GM12872 (cell line): ENCODE measurements at regions not wholly inside any gene's neighbourhood (a gene's known extent, or its start where the extent isn't known, plus 50 kb on each side); places are given as distances from the start of the nearest gene placed in this dataset.

ENCODE experiments used
- TF ChIP-seq, protein P1 (sequence below): IDR thresholded peaks from 3 replicates; pipeline ENCODE4 v1.5.1; 2011; ENCODE audit warnings: low read depth, mild to moderate bottlenecking, low read length, moderate library complexity; ENCODE audit not compliant: insufficient read depth

DNA sequence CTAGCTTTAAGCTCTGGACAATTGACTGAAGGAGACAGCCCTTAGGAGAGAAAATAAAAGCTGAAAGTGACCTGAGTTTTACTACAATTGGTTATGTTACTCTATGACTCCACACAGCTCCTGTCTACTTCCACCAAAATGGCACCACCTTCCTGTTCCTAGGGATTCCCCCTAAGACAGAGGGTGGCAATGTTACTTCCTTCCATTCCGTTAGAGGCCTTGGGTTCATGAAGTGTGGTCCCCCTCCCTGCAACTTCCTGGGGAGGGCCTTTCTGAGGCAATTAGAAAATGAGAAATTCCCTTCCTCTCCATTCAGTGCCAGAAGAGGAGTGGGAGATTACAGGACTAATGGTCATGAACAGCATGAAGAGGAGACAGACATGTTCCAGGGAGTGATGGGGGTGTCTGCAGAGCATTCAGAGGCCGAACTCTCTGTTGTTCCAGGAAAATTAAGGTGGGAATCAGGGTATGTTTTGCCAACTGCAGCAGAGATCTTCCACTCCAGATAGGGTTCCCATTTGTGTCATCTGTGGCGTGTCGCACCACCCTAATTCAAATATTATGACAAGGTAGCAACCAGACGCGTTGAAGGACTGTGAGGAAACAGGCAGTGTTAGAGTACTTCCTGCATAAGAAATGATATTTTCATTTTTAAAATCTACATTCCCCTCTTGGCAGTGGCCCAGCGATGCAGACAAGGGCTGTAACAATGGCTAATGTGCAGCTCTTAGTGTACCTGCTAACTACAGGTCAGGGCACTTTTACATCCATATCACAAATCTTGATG lies 53.1 kb upstream of the TRIM67 start:
- TF ChIP-seq, protein P1, sequence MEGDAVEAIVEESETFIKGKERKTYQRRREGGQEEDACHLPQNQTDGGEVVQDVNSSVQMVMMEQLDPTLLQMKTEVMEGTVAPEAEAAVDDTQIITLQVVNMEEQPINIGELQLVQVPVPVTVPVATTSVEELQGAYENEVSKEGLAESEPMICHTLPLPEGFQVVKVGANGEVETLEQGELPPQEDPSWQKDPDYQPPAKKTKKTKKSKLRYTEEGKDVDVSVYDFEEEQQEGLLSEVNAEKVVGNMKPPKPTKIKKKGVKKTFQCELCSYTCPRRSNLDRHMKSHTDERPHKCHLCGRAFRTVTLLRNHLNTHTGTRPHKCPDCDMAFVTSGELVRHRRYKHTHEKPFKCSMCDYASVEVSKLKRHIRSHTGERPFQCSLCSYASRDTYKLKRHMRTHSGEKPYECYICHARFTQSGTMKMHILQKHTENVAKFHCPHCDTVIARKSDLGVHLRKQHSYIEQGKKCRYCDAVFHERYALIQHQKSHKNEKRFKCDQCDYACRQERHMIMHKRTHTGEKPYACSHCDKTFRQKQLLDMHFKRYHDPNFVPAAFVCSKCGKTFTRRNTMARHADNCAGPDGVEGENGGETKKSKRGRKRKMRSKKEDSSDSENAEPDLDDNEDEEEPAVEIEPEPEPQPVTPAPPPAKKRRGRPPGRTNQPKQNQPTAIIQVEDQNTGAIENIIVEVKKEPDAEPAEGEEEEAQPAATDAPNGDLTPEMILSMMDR = no peak

DNA sequence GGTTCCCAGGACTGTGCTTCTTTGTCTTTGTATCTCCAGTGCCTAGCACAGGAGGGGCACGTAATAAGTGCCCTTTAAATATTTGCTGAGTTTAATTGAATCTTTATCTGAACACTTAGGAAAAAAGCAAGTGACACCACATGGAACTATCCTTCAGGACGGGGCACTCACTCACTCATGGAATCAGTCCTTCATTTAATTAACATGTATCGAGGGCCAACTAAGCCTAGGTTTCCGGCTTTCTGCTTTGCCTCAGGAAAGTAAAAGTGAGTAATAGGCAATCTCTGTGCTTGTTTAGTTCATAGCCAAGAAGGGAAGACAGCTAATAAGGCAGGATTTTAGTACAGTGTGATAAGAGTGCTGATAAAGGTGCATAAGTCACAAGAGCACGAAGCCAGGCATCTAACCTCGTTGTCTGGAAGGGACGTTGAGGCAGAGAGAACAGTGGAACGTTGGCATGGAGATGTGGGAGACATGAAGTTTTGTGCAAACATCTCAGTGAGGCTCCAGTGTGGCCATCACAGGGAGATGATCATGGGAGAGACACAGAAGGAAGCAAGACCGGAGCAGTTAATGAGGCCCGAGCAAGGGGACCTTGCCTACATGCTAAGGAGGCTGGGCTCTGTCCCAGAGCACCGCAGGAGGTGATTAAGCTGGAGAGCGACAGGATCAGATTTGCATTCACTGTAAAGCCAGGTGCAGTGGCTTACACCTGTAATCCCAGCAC lies 54.1 kb upstream of the TRIM67 start:
- TF ChIP-seq, protein P1 = no peak

DNA sequence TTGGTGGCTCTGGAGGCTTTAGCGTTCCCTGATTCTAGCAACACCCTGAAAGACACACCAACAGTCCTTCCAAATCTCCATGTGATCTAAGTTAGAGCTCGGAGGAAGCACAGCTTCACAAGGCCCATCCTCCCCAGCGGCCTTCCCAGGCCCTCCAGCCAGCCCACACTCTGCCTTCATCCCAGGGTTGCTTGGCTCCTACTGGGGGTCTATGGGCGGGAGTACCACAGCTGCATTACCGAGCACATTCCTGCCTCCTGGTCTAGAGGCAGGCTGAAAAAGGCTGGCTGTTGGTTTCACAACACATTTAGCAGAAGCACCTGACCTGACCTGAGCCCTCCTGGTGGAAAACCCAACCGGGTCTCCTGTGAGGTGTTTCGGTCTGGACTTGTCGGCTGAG lies 54.7 kb upstream of the TRIM67 start:
- TF ChIP-seq, protein P1 = no peak

DNA sequence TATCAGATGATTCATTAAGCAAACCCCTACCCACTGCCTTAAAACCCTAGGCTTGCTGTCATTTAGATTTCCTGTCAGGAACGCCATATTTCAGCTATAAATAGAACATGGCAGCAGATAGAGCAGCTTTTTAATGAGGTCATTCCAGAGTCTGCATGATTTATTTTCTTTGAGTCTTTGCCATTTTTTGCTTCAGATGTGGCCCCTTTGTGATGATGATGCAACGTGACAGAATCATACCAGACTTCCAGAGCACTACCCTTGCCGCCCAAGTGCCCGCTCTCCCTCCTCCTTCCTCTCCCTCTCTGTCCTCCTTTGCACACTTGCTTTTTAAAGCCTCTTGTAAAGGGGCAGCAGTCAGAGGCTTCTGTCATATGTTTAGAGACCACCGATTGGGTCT lies 55.5 kb upstream of the TRIM67 start:
- TF ChIP-seq, protein P1 = no peak

DNA sequence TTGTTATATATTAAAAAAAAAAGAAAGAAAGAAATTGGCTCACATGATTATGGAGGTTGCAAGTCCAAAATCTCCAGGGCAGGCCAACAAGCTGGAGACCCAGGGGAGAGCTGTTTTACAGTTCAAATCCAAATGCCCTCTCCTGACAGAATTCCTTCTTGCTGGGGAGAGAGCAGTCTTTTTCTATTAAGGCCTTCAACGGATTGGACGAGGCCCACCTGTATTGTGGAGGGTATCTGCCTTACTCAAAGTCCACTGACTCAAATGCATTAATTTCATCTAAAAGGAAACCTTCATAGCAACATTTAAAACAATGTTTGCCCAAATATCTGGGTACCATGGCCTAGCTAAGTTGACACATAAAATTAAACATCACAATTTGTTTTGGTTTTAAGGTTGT lies 56.9 kb upstream of the TRIM67 start:
- TF ChIP-seq, protein P1 = no peak

DNA sequence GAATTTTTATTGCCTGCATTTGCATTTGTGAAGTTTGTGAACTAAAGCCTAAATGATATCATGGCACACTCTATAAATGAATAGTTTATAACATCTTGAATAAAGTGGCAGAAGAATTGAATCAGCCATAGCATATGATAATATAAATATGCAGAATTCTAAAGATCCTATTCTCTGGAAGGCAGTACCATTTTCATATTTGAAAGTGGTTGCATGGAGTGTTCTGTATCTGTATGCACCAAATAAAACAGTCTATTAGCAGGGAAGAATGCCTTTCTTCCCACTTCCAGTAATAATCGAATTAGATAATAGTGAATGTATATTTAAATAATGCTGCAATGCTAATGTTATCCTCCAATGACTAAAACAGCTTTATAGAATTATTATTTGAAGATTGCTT lies 57.9 kb upstream of the TRIM67 start:
- TF ChIP-seq, protein P1 = no peak

DNA sequence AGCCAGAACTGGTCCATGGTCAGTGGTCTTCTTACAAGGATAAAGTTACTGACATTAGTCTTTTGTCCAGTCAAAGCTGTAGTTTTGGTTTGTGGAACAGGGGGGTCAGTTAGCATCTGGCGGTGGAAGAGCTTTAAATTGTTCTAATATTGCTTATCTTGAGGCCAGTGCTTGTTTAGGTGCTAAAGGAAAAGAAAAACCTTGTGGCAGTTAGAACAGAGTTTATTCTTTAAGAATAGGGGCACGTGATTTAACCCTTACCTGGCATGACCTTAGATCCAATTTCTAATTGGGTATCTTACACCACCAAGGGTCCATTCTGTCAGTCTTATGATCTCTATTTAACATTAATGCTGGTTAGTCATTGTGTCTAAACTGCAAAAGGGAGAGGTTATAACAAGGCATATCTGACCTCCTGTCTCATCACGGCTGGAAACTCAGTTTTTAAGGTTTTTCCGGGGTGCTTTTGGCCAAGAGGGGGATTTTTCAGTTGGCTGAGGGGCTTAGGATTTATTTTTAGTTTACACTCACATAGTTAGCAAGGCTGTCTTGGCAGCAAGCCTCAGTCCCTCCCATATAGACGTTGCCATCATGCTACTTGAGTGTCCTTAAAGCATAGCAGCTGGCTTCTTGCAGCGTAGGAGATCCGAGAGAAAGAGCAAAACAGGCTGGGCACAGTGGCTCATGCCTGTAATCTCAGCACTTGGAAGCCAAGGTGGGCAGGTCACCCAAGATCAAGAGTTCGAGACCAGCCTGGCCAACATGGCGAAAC lies 60.1 kb upstream of the FAM89A start:
- TF ChIP-seq, protein P1 = no peak
